Fibroblast of pulmonary artery (primary cell): ENCODE measurements at regions not wholly inside any gene's neighbourhood (a gene's known extent, or its start where the extent isn't known, plus 50 kb on each side); places are given as distances from the start of the nearest gene placed in this dataset.

Source experiments
- DNase-seq: peaks from one replicate; pipeline ENCODE4 v3.0.0-alpha.2; 2010; ENCODE audit warnings: low read depth
- H3K4me3 ChIP-seq: replicated peaks from 2 replicates; pipeline ENCODE4 v1.5.1; 2011; ENCODE audit warnings: low read depth, mild to moderate bottlenecking, control low read depth, low read length, moderate library complexity
- TF ChIP-seq, protein P1 (sequence below): IDR thresholded peaks from 2 replicates; pipeline ENCODE4 v1.5.1; 2011; ENCODE audit warnings: mild to moderate bottlenecking, control low read depth, low read length, inconsistent platforms; ENCODE audit errors: missing control alignments

GRCh38 chr4:97359826-97360225 is 783.5 kb downstream of the STPG2 start:
- DNase-seq = no peak
- TF ChIP-seq, protein P1, sequence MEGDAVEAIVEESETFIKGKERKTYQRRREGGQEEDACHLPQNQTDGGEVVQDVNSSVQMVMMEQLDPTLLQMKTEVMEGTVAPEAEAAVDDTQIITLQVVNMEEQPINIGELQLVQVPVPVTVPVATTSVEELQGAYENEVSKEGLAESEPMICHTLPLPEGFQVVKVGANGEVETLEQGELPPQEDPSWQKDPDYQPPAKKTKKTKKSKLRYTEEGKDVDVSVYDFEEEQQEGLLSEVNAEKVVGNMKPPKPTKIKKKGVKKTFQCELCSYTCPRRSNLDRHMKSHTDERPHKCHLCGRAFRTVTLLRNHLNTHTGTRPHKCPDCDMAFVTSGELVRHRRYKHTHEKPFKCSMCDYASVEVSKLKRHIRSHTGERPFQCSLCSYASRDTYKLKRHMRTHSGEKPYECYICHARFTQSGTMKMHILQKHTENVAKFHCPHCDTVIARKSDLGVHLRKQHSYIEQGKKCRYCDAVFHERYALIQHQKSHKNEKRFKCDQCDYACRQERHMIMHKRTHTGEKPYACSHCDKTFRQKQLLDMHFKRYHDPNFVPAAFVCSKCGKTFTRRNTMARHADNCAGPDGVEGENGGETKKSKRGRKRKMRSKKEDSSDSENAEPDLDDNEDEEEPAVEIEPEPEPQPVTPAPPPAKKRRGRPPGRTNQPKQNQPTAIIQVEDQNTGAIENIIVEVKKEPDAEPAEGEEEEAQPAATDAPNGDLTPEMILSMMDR = no peak
- no peak overlapping the region for H3K4me3 ChIP-seq

DNA sequence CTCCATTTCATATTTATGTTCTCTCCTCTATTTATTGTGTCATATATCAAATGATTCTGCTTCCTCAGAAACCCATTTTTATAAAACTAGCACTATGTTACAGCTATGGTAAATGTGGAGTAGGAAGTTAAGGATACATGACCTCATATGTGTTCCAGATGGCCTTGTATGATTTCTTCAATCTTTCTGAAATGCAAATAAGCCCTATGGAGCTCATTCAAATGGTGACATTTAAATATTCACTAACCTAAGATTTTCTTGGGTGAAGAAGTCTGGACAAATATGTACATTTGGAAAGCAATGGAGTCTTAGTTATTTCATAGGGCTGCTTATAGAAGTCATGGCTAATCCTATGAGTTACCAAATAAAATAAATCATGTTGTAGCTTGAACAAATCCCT is 782.5 kb downstream of the STPG2 start:
- TF ChIP-seq, protein P1 = no peak
- H3K4me3 ChIP-seq = no peak overlapping the region
- no peak for DNase-seq

DNA sequence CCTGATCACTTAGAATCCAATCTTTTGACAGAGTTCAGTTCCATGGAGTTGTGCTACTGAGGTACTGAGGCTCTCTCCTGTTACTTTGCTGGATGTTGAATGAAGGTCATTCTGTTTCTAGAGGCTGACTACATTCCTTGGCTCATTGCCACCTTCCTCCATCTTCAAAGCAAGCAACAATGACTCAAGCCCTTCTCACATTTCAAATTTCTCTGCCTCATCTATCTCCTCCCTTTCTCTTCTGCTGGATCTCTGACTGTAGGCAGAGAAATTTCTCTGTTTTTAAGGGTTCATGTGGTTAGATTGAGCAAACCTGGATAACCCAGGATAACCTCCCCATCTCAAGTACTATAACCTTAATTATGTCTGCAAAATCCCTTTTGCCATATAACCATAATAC is 775.4 kb downstream of the STPG2 start:
- peak; percentile 63 for DNase-seq
- no peak overlapping the region for H3K4me3 ChIP-seq
- TF ChIP-seq, protein P1 = no peak

GRCh38 chr4:97370568-97370967 is 772.7 kb downstream of the STPG2 start:
- TF ChIP-seq, protein P1 = no peak
- no peak for DNase-seq
- H3K4me3 ChIP-seq = no peak overlapping the region

- TF ChIP-seq, protein P1 = no peak
- no peak overlapping the region for H3K4me3 ChIP-seq
- no peak for DNase-seq
Measured at GRCh38 chr4:97374526-97374925, 768.8 kb downstream of the STPG2 start.

- TF ChIP-seq, protein P1 = no peak
- no peak for DNase-seq
- no peak overlapping the region for H3K4me3 ChIP-seq
Measured at GRCh38 chr4:97386969-97387368, 756.3 kb downstream of the STPG2 start.

GRCh38 chr4:97394653-97395052 is 748.6 kb downstream of the STPG2 start:
- peak; percentile 3 for DNase-seq
- TF ChIP-seq, protein P1 = no peak
- H3K4me3 ChIP-seq = no peak overlapping the region
